ENCODE measurements at regions not wholly inside any gene's neighbourhood (a gene's known extent, or its start where the extent isn't known, plus 50 kb on each side); places are given as distances from the start of the nearest gene placed in this dataset.
A peak's percentile ranks its signal among the peaks of the same experiment; 100 is the strongest.

DNA sequence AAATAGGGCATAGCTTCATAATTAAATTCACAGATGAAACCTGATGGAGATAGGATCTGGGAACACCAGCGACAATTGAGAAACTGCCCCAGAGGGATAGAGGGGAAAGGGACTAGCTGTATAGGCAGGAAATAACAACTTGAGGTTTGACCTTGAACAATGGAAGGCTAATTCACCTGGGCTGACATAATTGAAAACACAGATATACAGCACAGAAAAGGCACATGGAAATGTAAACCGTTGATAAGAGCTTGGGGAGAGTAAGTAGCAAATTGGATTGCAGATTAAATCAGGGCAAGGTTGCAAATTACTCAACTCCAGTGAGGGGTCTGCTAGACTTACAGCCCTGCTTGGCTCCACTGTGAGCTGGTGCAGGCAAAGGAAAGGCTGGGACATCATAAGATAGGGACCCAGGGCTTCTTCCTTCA lies 246.7 kb downstream of the DLEU7 start:
- TF ChIP-seq, protein P1, sequence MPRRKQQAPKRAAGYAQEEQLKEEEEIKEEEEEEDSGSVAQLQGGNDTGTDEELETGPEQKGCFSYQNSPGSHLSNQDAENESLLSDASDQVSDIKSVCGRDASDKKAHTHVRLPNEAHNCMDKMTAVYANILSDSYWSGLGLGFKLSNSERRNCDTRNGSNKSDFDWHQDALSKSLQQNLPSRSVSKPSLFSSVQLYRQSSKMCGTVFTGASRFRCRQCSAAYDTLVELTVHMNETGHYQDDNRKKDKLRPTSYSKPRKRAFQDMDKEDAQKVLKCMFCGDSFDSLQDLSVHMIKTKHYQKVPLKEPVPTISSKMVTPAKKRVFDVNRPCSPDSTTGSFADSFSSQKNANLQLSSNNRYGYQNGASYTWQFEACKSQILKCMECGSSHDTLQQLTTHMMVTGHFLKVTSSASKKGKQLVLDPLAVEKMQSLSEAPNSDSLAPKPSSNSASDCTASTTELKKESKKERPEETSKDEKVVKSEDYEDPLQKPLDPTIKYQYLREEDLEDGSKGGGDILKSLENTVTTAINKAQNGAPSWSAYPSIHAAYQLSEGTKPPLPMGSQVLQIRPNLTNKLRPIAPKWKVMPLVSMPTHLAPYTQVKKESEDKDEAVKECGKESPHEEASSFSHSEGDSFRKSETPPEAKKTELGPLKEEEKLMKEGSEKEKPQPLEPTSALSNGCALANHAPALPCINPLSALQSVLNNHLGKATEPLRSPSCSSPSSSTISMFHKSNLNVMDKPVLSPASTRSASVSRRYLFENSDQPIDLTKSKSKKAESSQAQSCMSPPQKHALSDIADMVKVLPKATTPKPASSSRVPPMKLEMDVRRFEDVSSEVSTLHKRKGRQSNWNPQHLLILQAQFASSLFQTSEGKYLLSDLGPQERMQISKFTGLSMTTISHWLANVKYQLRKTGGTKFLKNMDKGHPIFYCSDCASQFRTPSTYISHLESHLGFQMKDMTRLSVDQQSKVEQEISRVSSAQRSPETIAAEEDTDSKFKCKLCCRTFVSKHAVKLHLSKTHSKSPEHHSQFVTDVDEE (CRISPR knock-in tag; IDR thresholded peaks at IDR 0.05) = peak; percentile 85; the same call in 1 of the 2 replicates
- TF ChIP-seq, protein P2, sequence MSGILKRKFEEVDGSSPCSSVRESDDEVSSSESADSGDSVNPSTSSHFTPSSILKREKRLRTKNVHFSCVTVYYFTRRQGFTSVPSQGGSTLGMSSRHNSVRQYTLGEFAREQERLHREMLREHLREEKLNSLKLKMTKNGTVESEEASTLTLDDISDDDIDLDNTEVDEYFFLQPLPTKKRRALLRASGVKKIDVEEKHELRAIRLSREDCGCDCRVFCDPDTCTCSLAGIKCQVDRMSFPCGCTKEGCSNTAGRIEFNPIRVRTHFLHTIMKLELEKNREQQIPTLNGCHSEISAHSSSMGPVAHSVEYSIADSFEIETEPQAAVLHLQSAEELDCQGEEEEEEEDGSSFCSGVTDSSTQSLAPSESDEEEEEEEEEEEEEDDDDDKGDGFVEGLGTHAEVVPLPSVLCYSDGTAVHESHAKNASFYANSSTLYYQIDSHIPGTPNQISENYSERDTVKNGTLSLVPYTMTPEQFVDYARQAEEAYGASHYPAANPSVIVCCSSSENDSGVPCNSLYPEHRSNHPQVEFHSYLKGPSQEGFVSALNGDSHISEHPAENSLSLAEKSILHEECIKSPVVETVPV (CRISPR knock-in tag; IDR thresholded peaks at IDR 0.05) = 0 out of 2 replicates have a peak, but pooled peaks have one; percentile 21
- TF ChIP-seq ZNF8 (CRISPR knock-in tag; IDR thresholded peaks at IDR 0.05) = no peak
- TF ChIP-seq ZNF70 (CRISPR knock-in tag; IDR thresholded peaks at IDR 0.05) = 0 out of 2 replicates have a peak, but pooled peaks have one; percentile 5
- peak; percentile 74 for TF ChIP-seq ESRRG (CRISPR knock-in tag; IDR thresholded peaks at IDR 0.05)
- TF ChIP-seq TCF4 (CRISPR knock-in tag; IDR thresholded peaks at IDR 0.05; ENCODE audit: borderline replicate concordance) = peak; percentile 78; the same call in 1 of the 2 replicates
- no peak for ATAC-seq

DNA sequence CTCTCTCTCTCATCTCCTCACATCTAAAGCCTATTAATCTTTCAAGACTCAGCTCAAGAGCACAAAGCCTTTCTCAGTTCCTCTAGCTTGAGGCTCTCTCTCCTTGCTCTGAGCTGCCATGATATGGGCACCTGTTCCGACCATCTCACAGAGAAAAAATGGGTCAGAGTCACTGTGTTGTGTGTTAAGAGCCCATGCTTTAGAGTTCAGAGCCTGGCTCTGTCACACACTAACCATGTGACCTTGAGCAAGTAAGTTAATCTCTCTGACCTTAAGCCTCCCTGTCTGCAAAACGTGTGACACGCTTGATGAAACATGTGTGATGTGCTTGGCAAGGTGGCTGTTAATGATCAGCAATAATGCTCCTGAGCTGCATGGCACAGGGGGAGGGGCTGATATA lies 245.2 kb downstream of the DLEU7 start:
- TF ChIP-seq TOX (CRISPR knock-in tag; IDR thresholded peaks at IDR 0.05; ENCODE audit: borderline replicate concordance) (no peak), ZNF8 (CRISPR knock-in tag; IDR thresholded peaks at IDR 0.05) (no peak), ZNF70 (CRISPR knock-in tag; IDR thresholded peaks at IDR 0.05) (no peak), ZNF565 (CRISPR knock-in tag; conservative IDR thresholded peaks at IDR 0.05; ENCODE audit: low read depth) (no peak), ESRRG (CRISPR knock-in tag; IDR thresholded peaks at IDR 0.05) (no peak), ISL1 (CRISPR knock-in tag; IDR thresholded peaks at IDR 0.05) (no peak), PPARA (CRISPR knock-in tag; IDR thresholded peaks at IDR 0.05; ENCODE audit: borderline replicate concordance) (no peak), ZFP3 (CRISPR knock-in tag; IDR thresholded peaks at IDR 0.05) (no peak), OSR1 (CRISPR knock-in tag; IDR thresholded peaks at IDR 0.05) (no peak)
- TF ChIP-seq, protein P2 (CRISPR knock-in tag; IDR thresholded peaks at IDR 0.05) = no peak
- TF ChIP-seq, protein P1 (CRISPR knock-in tag; IDR thresholded peaks at IDR 0.05) = no peak
- ATAC-seq = no peak

DNA sequence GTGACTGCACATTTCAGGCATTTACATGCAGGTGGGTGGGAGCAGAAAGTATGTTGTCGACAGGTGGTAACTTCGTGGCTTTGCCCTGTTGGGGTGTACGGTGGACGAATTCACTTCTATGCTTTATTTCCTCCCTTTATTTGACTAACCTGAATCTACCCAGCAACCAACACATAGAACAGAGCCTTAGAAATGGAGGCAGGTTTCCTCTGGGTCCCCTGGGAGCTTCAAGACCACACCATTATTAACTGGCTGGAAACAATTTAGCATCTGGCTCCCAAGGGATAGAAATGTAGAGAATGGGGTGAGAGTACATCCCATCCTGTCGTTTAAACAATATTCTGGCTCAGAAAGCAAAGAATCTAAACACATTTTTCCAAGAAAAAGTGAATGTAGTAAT lies 244.4 kb downstream of the DLEU7 start:
- ATAC-seq = no peak
- TF ChIP-seq PPARA (CRISPR knock-in tag; IDR thresholded peaks at IDR 0.05; ENCODE audit: borderline replicate concordance) (no peak), TCF4 (CRISPR knock-in tag; IDR thresholded peaks at IDR 0.05; ENCODE audit: borderline replicate concordance) (no peak), ESRRG (CRISPR knock-in tag; IDR thresholded peaks at IDR 0.05) (no peak), CSDC2 (CRISPR knock-in tag; IDR thresholded peaks at IDR 0.05) (no peak), ISL1 (CRISPR knock-in tag; IDR thresholded peaks at IDR 0.05) (no peak), ZC3H10 (CRISPR knock-in tag; IDR thresholded peaks at IDR 0.05) (no peak), ARNTL (CRISPR knock-in tag; IDR thresholded peaks at IDR 0.05; ENCODE audit: borderline replicate concordance, low read depth) (no peak), GLIS3 (CRISPR knock-in tag; IDR thresholded peaks at IDR 0.05) (no peak), OSR1 (CRISPR knock-in tag; IDR thresholded peaks at IDR 0.05) (no peak), ZFP30 (CRISPR knock-in tag; IDR thresholded peaks at IDR 0.05) (no peak), SNAI2 (CRISPR knock-in tag; IDR thresholded peaks at IDR 0.05) (no peak), ZNF565 (CRISPR knock-in tag; conservative IDR thresholded peaks at IDR 0.05; ENCODE audit: low read depth) (no peak), TOX (CRISPR knock-in tag; IDR thresholded peaks at IDR 0.05; ENCODE audit: borderline replicate concordance) (no peak), RARB (CRISPR knock-in tag; IDR thresholded peaks at IDR 0.05) (no peak), ZNF70 (CRISPR knock-in tag; IDR thresholded peaks at IDR 0.05) (no peak), BACH2 (CRISPR knock-in tag; IDR thresholded peaks at IDR 0.05; ENCODE audit: borderline replicate concordance) (no peak)
- TF ChIP-seq, protein P2 (CRISPR knock-in tag; IDR thresholded peaks at IDR 0.05) = no peak
- TF ChIP-seq, protein P3, sequence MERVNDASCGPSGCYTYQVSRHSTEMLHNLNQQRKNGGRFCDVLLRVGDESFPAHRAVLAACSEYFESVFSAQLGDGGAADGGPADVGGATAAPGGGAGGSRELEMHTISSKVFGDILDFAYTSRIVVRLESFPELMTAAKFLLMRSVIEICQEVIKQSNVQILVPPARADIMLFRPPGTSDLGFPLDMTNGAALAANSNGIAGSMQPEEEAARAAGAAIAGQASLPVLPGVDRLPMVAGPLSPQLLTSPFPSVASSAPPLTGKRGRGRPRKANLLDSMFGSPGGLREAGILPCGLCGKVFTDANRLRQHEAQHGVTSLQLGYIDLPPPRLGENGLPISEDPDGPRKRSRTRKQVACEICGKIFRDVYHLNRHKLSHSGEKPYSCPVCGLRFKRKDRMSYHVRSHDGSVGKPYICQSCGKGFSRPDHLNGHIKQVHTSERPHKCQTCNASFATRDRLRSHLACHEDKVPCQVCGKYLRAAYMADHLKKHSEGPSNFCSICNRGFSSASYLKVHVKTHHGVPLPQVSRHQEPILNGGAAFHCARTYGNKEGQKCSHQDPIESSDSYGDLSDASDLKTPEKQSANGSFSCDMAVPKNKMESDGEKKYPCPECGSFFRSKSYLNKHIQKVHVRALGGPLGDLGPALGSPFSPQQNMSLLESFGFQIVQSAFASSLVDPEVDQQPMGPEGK (CRISPR knock-in tag; IDR thresholded peaks at IDR 0.05; ENCODE audit: borderline replicate concordance) = no peak
- TF ChIP-seq, protein P1 (CRISPR knock-in tag; IDR thresholded peaks at IDR 0.05) = no peak

Measured in SK-N-SH treated with all-trans-retinoic acid at 6 μM for 48 hours (cell line).